T-helper 1 cell treated with Interleukin-12 subunit alpha and Interleukin-12 subunit beta and Interleukin-4 antibody, amounts not matched to agents 30 μg/mL and 1 μg/mL, for 36 hours (primary cell): ENCODE measurements at regions not wholly inside any gene's neighbourhood (a gene's known extent, or its start where the extent isn't known, plus 50 kb on each side); places are given as distances from the start of the nearest gene placed in this dataset.

ENCODE experiments used
- H3K27ac Mint-ChIP-seq: one replicate; pipeline ENCODE4 v1.8.0; 2021; ENCODE audit warnings: mild to moderate bottlenecking, mixed read lengths
- H3K27me3 Mint-ChIP-seq: one replicate; pipeline ENCODE4 v1.8.0; 2021; ENCODE audit warnings: low read depth, mixed read lengths
- H3K36me3 Mint-ChIP-seq: one replicate; pipeline ENCODE4 v1.8.0; 2021; ENCODE audit warnings: low read depth, mixed read lengths
- H3K4me1 Mint-ChIP-seq: one replicate; pipeline ENCODE4 v1.8.0; 2021; ENCODE audit warnings: low read depth, mixed read lengths
- H3K4me3 Mint-ChIP-seq: one replicate; pipeline ENCODE4 v1.8.0; 2021; ENCODE audit warnings: mild to moderate bottlenecking, moderate library complexity, mixed read lengths
- H3K9me3 Mint-ChIP-seq: one replicate; pipeline ENCODE4 v1.8.0; 2021; ENCODE audit warnings: mixed read lengths

GRCh38 chr18:78069784-78070664 is 820.4 kb downstream of the GALR1 start:
- Mint-ChIP-seq H3K9me3 (no peaks in the 10 kb centered on the region), H3K27me3 (no peaks in the 10 kb centered on the region), H3K4me1 (no peaks in the 10 kb centered on the region), H3K4me3 (no peak overlapping the region), H3K36me3 (no peaks in the 10 kb centered on the region), H3K27ac (no peak overlapping the region)

GRCh38 chr18:78071166-78071710 is 821.6 kb downstream of the GALR1 start:
- no peak overlapping the region for H3K27ac Mint-ChIP-seq
- no peaks in the 10 kb centered on the region for H3K4me1 Mint-ChIP-seq
- H3K27me3 Mint-ChIP-seq: no peaks in the 10 kb centered on the region
- no peaks in the 10 kb centered on the region for H3K36me3 Mint-ChIP-seq
- no peaks in the 10 kb centered on the region for H3K9me3 Mint-ChIP-seq
- H3K4me3 Mint-ChIP-seq: no peak overlapping the region

DNA sequence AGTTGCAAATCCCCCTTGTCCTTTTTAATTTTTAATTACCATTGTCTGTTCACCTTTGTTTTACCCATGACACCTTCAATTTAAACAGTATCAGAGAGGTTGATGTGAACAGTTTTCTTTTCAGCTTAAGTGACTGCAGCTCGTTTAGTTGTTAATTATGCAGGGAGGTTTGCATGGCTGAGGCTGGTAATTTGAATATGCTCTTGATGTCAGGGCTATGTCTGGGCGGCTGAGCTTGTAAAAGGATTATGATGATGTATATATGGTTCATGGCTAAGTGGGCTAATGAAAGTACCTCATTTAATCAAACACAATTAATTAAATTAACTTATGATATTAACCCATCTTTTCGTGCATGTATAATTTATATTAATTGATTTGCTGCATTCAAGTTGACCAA is 822.1 kb downstream of the GALR1 start:
- no peaks in the 10 kb centered on the region for H3K4me1 Mint-ChIP-seq
- H3K9me3 Mint-ChIP-seq: no peaks in the 10 kb centered on the region
- no peaks in the 10 kb centered on the region for H3K36me3 Mint-ChIP-seq
- no peak overlapping the region for H3K27ac Mint-ChIP-seq
- H3K4me3 Mint-ChIP-seq: no peak overlapping the region
- no peaks in the 10 kb centered on the region for H3K27me3 Mint-ChIP-seq

DNA sequence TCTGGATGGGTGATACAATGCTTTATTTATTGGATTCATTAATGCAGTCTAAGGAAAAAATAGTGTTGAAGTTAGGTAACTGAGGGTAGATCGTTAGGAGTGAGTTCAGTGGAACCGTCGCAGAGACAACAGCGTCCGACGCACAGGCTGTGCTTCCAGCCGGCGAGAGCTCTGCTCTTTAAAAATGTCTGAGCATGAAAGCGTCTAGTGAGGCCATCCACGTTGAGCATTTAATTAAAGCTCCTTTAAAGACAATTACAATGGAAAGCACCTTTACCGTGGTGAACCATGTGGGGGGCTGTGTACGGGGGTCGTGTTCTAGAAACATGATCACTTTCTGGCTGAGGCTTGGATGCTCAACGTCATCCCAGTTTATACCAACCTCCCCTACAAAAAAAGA is 822.7 kb downstream of the GALR1 start:
- Mint-ChIP-seq H3K36me3 (no peaks in the 10 kb centered on the region), H3K27me3 (no peaks in the 10 kb centered on the region), H3K4me1 (no peaks in the 10 kb centered on the region), H3K9me3 (no peaks in the 10 kb centered on the region), H3K27ac (no peak overlapping the region), H3K4me3 (no peak overlapping the region)

DNA sequence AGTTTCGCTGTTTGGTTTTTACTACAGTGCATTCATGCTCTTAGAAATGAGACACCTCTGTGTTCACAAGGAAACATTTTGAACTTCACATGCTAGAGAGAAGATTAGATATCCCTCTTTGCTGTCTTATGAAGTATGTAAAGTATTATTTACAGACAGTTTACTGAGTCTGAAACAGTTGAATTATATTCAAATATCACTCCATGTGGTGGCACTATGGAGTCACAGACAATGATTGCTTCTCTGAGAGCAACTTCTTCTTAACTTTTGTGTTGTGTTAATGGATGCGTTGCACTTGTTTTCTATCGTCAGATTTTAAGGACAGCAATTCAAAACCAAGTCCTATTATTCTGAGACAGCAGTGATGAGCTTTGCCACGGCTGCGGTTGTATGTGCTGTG is 823.6 kb downstream of the GALR1 start:
- no peak overlapping the region for H3K4me3 Mint-ChIP-seq
- no peak overlapping the region for H3K27ac Mint-ChIP-seq
- no peaks in the 10 kb centered on the region for H3K27me3 Mint-ChIP-seq
- H3K36me3 Mint-ChIP-seq: no peaks in the 10 kb centered on the region
- no peaks in the 10 kb centered on the region for H3K4me1 Mint-ChIP-seq
- no peaks in the 10 kb centered on the region for H3K9me3 Mint-ChIP-seq

DNA sequence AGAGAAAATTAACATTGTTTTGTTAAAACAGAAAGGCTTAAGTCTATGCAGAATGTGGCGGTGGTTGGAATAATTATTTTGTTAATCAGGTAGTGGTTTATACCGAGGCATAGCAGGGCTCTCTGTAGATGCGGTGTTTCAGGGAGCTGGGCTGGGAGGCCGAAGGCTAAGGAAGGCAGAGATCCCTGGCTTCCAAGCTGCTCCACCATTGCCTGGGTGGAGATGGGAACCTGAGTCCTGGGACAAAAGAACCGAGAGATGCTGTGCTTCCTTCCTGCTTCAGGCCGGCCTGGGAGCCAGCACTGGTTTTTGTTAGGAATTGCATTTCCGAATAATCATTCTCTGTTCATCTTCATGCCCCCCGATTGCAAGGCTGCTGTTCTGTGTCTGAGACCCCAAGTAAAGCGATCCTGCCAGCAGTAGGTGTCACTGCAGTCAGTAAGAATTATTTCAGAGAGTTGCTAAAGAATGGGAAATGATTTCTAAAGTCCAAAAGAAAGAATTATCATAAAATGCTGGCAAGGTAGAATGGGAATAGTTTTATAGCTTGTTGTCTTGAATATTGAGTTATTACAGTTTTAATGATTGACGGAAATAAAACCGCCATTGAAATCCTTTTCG is 824.9 kb downstream of the GALR1 start:
- Mint-ChIP-seq H3K9me3 (no peaks in the 10 kb centered on the region), H3K36me3 (no peaks in the 10 kb centered on the region), H3K27ac (no peak overlapping the region), H3K4me3 (no peak overlapping the region), H3K4me1 (no peaks in the 10 kb centered on the region), H3K27me3 (no peaks in the 10 kb centered on the region)

- Mint-ChIP-seq H3K9me3 (peaks cover 4% of the 10 kb centered on the region), H3K36me3 (no peaks in the 10 kb centered on the region), H3K27ac (no peak overlapping the region), H3K4me3 (no peak overlapping the region), H3K27me3 (no peaks in the 10 kb centered on the region), H3K4me1 (no peaks in the 10 kb centered on the region)
Observed at GRCh38 chr18:78080081-78080480, 830.4 kb downstream of the GALR1 start.

DNA sequence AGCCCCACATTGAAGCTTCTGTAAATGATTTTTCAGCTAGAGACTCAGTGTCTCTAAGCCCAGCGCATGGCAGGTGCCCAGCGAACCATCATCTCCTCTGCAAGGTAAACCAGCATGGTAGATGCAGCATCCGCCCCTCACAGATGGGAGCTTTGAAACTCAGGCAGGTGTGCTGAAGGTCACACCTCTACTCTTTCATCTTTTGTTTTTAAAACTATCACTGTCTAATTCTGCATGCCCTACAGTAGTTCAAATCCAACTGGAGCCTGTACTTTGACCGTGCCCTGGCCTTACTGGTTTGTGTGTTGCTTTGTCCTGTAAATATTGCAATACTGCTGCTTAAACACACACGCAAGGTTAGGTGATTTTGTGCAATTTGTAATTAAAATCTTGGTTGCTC is 831.1 kb downstream of the GALR1 start:
- no peak overlapping the region for H3K27ac Mint-ChIP-seq
- H3K4me3 Mint-ChIP-seq: no peak overlapping the region
- no peaks in the 10 kb centered on the region for H3K4me1 Mint-ChIP-seq
- H3K36me3 Mint-ChIP-seq: no peaks in the 10 kb centered on the region
- H3K27me3 Mint-ChIP-seq: no peaks in the 10 kb centered on the region
- H3K9me3 Mint-ChIP-seq: peaks cover 4% of the 10 kb centered on the region

GRCh38 chr18:78082816-78083215 is 833.2 kb downstream of the GALR1 start:
- no peaks in the 10 kb centered on the region for H3K4me1 Mint-ChIP-seq
- H3K36me3 Mint-ChIP-seq: no peaks in the 10 kb centered on the region
- H3K27ac Mint-ChIP-seq: no peak overlapping the region
- no peaks in the 10 kb centered on the region for H3K27me3 Mint-ChIP-seq
- peaks cover 9% of the 10 kb centered on the region for H3K9me3 Mint-ChIP-seq
- no peak overlapping the region for H3K4me3 Mint-ChIP-seq

DNA sequence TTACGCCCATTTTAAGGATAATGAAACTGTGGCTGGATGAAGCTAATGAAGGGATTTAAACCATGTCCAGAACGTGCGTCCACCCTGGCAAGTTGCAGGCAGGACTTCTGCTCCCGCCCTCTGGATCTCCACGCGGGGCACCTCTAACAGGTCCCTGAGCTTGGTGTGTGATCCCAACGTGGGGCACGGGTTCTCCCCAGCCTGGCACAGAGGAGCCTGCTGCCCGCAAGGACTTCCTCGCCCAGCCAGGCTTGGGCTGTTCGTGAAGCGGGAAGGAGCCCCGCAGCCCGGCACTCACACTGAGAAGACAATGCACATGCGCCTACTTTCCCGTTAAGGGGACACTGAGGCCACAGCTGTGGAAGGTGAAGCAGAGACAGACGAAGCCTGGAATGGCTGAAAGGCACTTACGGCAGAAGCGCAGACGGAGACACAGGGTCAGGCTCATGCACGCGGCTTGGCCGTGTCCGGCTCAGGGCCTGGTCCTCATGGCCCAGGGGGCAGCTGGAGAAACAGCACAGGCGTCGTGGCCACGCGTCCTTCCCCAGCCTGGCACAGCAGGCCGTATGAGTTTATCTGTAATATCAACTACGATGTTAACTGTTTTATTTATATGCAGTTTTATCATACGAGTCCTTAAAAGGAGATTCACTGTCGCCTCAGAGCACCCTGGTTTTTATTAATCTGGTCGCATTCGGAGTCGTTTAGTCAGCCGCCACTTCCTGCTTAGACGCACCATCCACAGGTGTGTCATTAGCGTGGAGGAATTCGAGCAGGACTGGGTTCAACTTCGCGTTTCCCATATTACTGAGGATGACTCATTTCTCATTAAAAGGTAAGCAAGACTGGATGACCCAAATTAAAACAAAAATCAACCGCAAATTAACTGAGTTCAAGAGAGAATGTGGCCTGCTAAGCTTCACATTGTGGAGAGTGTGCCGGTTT is 835.9 kb downstream of the GALR1 start:
- peaks cover 9% of the 10 kb centered on the region for H3K9me3 Mint-ChIP-seq
- no peaks in the 10 kb centered on the region for H3K36me3 Mint-ChIP-seq
- no peaks in the 10 kb centered on the region for H3K27me3 Mint-ChIP-seq
- no peaks in the 10 kb centered on the region for H3K4me1 Mint-ChIP-seq
- no peak overlapping the region for H3K27ac Mint-ChIP-seq
- H3K4me3 Mint-ChIP-seq: no peak overlapping the region

- H3K27me3 Mint-ChIP-seq: no peaks in the 10 kb centered on the region
- peaks cover 5% of the 10 kb centered on the region for H3K9me3 Mint-ChIP-seq
- no peaks in the 10 kb centered on the region for H3K36me3 Mint-ChIP-seq
- H3K4me3 Mint-ChIP-seq: no peak overlapping the region
- no peak overlapping the region for H3K27ac Mint-ChIP-seq
- no peaks in the 10 kb centered on the region for H3K4me1 Mint-ChIP-seq
Observed at GRCh38 chr18:78086931-78087330, 837.3 kb downstream of the GALR1 start.

DNA sequence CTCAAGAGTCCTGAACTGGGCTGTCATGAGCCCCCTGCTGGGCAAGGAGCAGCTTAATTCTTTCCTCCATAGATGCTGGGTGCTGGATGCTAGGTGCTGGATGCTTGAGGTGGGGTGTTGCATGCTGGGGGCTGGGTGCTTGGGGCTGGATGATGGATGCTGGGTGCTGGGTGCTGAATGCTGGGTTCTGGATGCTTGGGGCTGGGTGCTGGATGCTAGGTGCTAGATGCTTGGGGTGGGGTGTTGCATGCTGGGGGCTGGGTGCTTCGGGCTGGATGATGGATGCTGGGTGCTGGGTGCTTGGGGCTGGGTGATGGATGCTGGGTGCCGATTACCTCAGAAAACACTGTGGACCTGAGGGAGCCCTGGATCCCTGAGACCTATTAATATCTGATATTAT is 837.7 kb downstream of the GALR1 start:
- Mint-ChIP-seq H3K27ac (no peak overlapping the region), H3K4me1 (no peaks in the 10 kb centered on the region), H3K9me3 (peaks cover 5% of the 10 kb centered on the region), H3K27me3 (no peaks in the 10 kb centered on the region), H3K36me3 (no peaks in the 10 kb centered on the region), H3K4me3 (no peak overlapping the region)

DNA sequence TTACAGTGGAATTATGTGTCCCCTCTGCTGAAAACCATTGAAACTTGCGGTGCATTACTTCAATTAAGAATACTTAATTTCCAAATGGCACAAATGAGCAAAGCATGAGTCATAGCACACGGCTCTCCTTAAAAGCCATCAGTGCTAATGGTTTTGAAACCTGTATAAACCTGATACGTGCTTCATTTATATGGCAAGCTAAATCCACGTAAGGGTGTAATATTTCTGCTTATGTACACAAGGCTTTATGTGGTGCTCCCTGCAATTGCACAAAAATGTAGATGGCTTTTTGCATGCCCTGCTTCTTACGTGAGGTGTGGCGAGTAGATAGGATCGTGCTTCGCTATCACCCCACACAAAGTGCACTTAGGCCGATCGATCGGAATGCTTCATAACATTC is 840.9 kb downstream of the GALR1 start:
- H3K36me3 Mint-ChIP-seq: no peaks in the 10 kb centered on the region
- H3K4me3 Mint-ChIP-seq: no peak overlapping the region
- H3K27ac Mint-ChIP-seq: no peak overlapping the region
- peaks cover 5% of the 10 kb centered on the region for H3K9me3 Mint-ChIP-seq
- H3K27me3 Mint-ChIP-seq: no peaks in the 10 kb centered on the region
- H3K4me1 Mint-ChIP-seq: no peaks in the 10 kb centered on the region

GRCh38 chr18:78092901-78093300 is 843.3 kb downstream of the GALR1 start:
- H3K27ac Mint-ChIP-seq: no peak overlapping the region
- H3K36me3 Mint-ChIP-seq: no peaks in the 10 kb centered on the region
- no peaks in the 10 kb centered on the region for H3K27me3 Mint-ChIP-seq
- peaks cover 5% of the 10 kb centered on the region for H3K9me3 Mint-ChIP-seq
- no peak overlapping the region for H3K4me3 Mint-ChIP-seq
- H3K4me1 Mint-ChIP-seq: no peaks in the 10 kb centered on the region
